ENCODE measurements at regions not wholly inside any gene's neighbourhood (a gene's known extent, or its start where the extent isn't known, plus 50 kb on each side); places are given as distances from the start of the nearest gene placed in this dataset.

DNA sequence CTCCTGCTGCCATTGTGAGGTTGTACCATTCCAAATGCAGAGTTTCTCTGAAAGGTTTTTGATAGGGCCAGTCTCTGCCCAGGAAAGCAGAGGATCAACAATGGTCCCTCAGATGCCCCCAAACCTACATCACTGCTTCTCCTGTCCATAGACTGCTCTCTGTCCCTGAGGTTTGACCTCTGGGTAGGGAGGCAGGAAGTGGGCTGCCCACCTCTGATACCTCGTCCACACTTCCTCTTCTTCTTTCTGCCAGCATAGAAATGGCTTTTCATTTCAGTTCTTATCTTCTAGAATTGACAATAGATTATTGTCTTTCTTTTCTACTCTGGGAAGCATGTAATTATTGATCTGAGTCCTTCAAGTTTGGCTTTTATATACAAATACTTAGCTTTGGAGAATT lies 170.6 kb downstream of the TRMT11 start:
- Histone ChIP-seq H3K4me3 (ENCODE audit: insufficient read depth, low read length, poor library complexity, severe bottlenecking) (no peak overlapping the region), H3K9me3 (ENCODE audit: insufficient read depth, low read length) (no peaks in the 10 kb centered on the region), H3K9me2 (replicated peaks; ENCODE audit: insufficient read depth, low read length) (no peaks in the 10 kb centered on the region), H3K4me2 (ENCODE audit: low read depth, low read length, poor library complexity, severe bottlenecking) (no peak overlapping the region), H3K9ac (ENCODE audit: low read length) (no peak overlapping the region), H3K27me3 (ENCODE audit: low read length) (no peaks in the 10 kb centered on the region), H2AFZ (ENCODE audit: low read depth, low read length, severe bottlenecking) (no peak overlapping the region), H3K79me2 (ENCODE audit: insufficient read depth, low read length) (no peaks in the 10 kb centered on the region), H3K27ac (ENCODE audit: low read depth, low read length) (no peak overlapping the region), H3F3A (ENCODE audit: insufficient read depth) (no peaks in the 10 kb centered on the region), H4K20me1 (ENCODE audit: low read depth, low read length) (no peaks in the 10 kb centered on the region), H3K36me3 (ENCODE audit: low read length) (no peaks in the 10 kb centered on the region)
- TF ChIP-seq EZH2phosphoT487 (conservative IDR thresholded peaks at IDR 0.05; ENCODE audit: low read length) (no peak), CTCF (IDR thresholded peaks at IDR 0.05; ENCODE audit: insufficient read depth, low read length, poor library complexity, severe bottlenecking) (no peak)

GRCh38 chr6:126167726-126168125 lies 172.2 kb upstream of the CENPW start:
- no peak overlapping the region for H2AFZ ChIP-seq (ENCODE audit: low read depth, low read length, severe bottlenecking)
- H3K79me2 ChIP-seq (ENCODE audit: insufficient read depth, low read length), result no peaks in the 10 kb centered on the region
- no peak overlapping the region for H3K4me3 ChIP-seq (ENCODE audit: insufficient read depth, low read length, poor library complexity, severe bottlenecking)
- H3K9me3 ChIP-seq (ENCODE audit: insufficient read depth, low read length), result no peaks in the 10 kb centered on the region
- H3K9ac ChIP-seq (ENCODE audit: low read length), result no peak overlapping the region
- no peaks in the 10 kb centered on the region for H3K36me3 ChIP-seq (ENCODE audit: low read length)
- H4K20me1 ChIP-seq (ENCODE audit: low read depth, low read length), result no peaks in the 10 kb centered on the region
- H3F3A ChIP-seq (ENCODE audit: insufficient read depth), result no peaks in the 10 kb centered on the region
- no peaks in the 10 kb centered on the region for H3K9me2 ChIP-seq (replicated peaks; ENCODE audit: insufficient read depth, low read length)
- H3K27ac ChIP-seq (ENCODE audit: low read depth, low read length), result no peak overlapping the region
- no peak for TF ChIP-seq EZH2phosphoT487 (conservative IDR thresholded peaks at IDR 0.05; ENCODE audit: low read length)
- TF ChIP-seq CTCF (IDR thresholded peaks at IDR 0.05; ENCODE audit: insufficient read depth, low read length, poor library complexity, severe bottlenecking), result no peak
- H3K4me2 ChIP-seq (ENCODE audit: low read depth, low read length, poor library complexity, severe bottlenecking), result no peak overlapping the region
- no peaks in the 10 kb centered on the region for H3K27me3 ChIP-seq (ENCODE audit: low read length)

DNA sequence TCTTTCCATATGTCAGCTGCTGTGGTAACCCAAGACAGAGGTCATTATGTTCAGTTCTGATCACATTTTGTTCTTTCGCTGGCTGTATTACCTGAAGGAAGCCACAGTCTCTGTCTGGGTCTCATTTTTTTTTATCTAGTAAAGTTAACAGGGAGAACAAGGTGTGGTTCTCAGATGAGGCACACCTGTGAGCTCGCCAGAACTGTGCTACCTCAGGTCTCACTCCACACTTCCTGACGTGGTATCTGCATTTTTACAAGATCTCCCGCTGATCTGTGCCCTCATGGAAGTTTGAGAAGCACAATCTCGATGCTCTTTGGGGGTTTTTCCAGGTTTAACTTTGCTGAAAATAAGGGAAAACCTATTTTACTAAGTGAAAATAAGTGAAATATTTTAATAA lies 169.5 kb upstream of the CENPW start:
- no peaks in the 10 kb centered on the region for H3K79me2 ChIP-seq (ENCODE audit: insufficient read depth, low read length)
- no peak overlapping the region for H3K9ac ChIP-seq (ENCODE audit: low read length)
- H3K27me3 ChIP-seq (ENCODE audit: low read length), result no peaks in the 10 kb centered on the region
- H3K27ac ChIP-seq (ENCODE audit: low read depth, low read length), result no peak overlapping the region
- no peak overlapping the region for H3K4me3 ChIP-seq (ENCODE audit: insufficient read depth, low read length, poor library complexity, severe bottlenecking)
- no peak overlapping the region for H2AFZ ChIP-seq (ENCODE audit: low read depth, low read length, severe bottlenecking)
- H4K20me1 ChIP-seq (ENCODE audit: low read depth, low read length), result no peaks in the 10 kb centered on the region
- H3K9me3 ChIP-seq (ENCODE audit: insufficient read depth, low read length), result no peaks in the 10 kb centered on the region
- no peaks in the 10 kb centered on the region for H3K9me2 ChIP-seq (replicated peaks; ENCODE audit: insufficient read depth, low read length)
- H3K36me3 ChIP-seq (ENCODE audit: low read length), result no peaks in the 10 kb centered on the region
- no peak overlapping the region for H3K4me2 ChIP-seq (ENCODE audit: low read depth, low read length, poor library complexity, severe bottlenecking)
- no peak for TF ChIP-seq EZH2phosphoT487 (conservative IDR thresholded peaks at IDR 0.05; ENCODE audit: low read length)
- TF ChIP-seq CTCF (IDR thresholded peaks at IDR 0.05; ENCODE audit: insufficient read depth, low read length, poor library complexity, severe bottlenecking), result no peak
- no peaks in the 10 kb centered on the region for H3F3A ChIP-seq (ENCODE audit: insufficient read depth)

- Histone ChIP-seq H3K27ac (ENCODE audit: low read depth, low read length) (no peak overlapping the region), H3K9me3 (ENCODE audit: insufficient read depth, low read length) (no peaks in the 10 kb centered on the region), H3F3A (ENCODE audit: insufficient read depth) (no peaks in the 10 kb centered on the region), H3K4me3 (ENCODE audit: insufficient read depth, low read length, poor library complexity, severe bottlenecking) (no peak overlapping the region), H2AFZ (ENCODE audit: low read depth, low read length, severe bottlenecking) (peak overlapping the region; percentile 1), H3K36me3 (ENCODE audit: low read length) (no peaks in the 10 kb centered on the region), H4K20me1 (ENCODE audit: low read depth, low read length) (no peaks in the 10 kb centered on the region), H3K27me3 (ENCODE audit: low read length) (no peaks in the 10 kb centered on the region), H3K9me2 (replicated peaks; ENCODE audit: insufficient read depth, low read length) (no peaks in the 10 kb centered on the region), H3K79me2 (ENCODE audit: insufficient read depth, low read length) (no peaks in the 10 kb centered on the region), H3K4me2 (ENCODE audit: low read depth, low read length, poor library complexity, severe bottlenecking) (peak overlapping the region; percentile 7), H3K9ac (ENCODE audit: low read length) (no peak overlapping the region)
- TF ChIP-seq CTCF (IDR thresholded peaks at IDR 0.05; ENCODE audit: insufficient read depth, low read length, poor library complexity, severe bottlenecking), result peak; percentile 72
- TF ChIP-seq EZH2phosphoT487 (conservative IDR thresholded peaks at IDR 0.05; ENCODE audit: low read length), result no peak
These were observed 168.9 kb upstream of the CENPW start for GRCh38 chr6:126170978-126171382.
